NCI-H187 treated with DMSO at 0.1 percent for 48 hours (cell line): ENCODE measurements at regions not wholly inside any gene's neighbourhood (a gene's known extent, or its start where the extent isn't known, plus 50 kb on each side); places are given as distances from the start of the nearest gene placed in this dataset.
"Not testable (repeated sequence)": the region's sequence is repeated elsewhere in the genome, so short reads cannot be mapped to it uniquely, and the experiment has no call there.

Experiments
- DNase-seq: peaks from one replicate; lab custom pipeline; 2025; lab: John Stamatoyannopoulos, UW

GRCh38 chr13:21882766-21883165, 211.9 kb downstream of the FGF9 start:
- no peak for DNase-seq

- no peak for DNase-seq
These were observed 212.8 kb downstream of the FGF9 start for GRCh38 chr13:21883713-21884112.

GRCh38 chr13:21884299-21884909, 213.5 kb downstream of the FGF9 start:
- DNase-seq, result no peak

GRCh38 chr13:21884965-21885567, 214.2 kb downstream of the FGF9 start:
- DNase-seq, result no peak

- DNase-seq, result no peak
These were observed 214.9 kb downstream of the FGF9 start for GRCh38 chr13:21885714-21886224.

GRCh38 chr13:21889651-21890050, 218.8 kb downstream of the FGF9 start:
- DNase-seq, result no peak

- DNase-seq, result not testable (repeated sequence)
These were observed 219.3 kb downstream of the FGF9 start for GRCh38 chr13:21890220-21890619.

- DNase-seq, result no peak
These were observed 223.2 kb downstream of the FGF9 start for GRCh38 chr13:21894091-21894490.

GRCh38 chr13:21894703-21895699, 224.1 kb downstream of the FGF9 start:
- DNase-seq, result no peak

- DNase-seq, result no peak
These were observed 224.9 kb downstream of the FGF9 start for GRCh38 chr13:21895779-21896178.

- no peak for DNase-seq
These were observed 226.3 kb downstream of the FGF9 start for GRCh38 chr13:21897161-21897560.

- DNase-seq, result no peak
These were observed 227.6 kb downstream of the FGF9 start for GRCh38 chr13:21898459-21898858.

GRCh38 chr13:21898945-21899344, 228.1 kb downstream of the FGF9 start:
- no peak for DNase-seq

GRCh38 chr13:21901336-21901735, 230.5 kb downstream of the FGF9 start:
- no peak for DNase-seq

GRCh38 chr13:21901811-21902708, 231.2 kb downstream of the FGF9 start:
- DNase-seq, result no peak

- DNase-seq, result no peak
These were observed 231.8 kb downstream of the FGF9 start for GRCh38 chr13:21902709-21903098.

GRCh38 chr13:21905486-21905885, 234.6 kb downstream of the FGF9 start:
- no peak for DNase-seq

- no peak for DNase-seq
These were observed 238.5 kb downstream of the FGF9 start for GRCh38 chr13:21909331-21909730.

- no peak for DNase-seq
These were observed 239.7 kb downstream of the FGF9 start for GRCh38 chr13:21910546-21910945.

GRCh38 chr13:21911646-21912298, 240.9 kb downstream of the FGF9 start:
- no peak for DNase-seq

GRCh38 chr13:21913010-21913409, 242.1 kb downstream of the FGF9 start:
- DNase-seq, result no peak
